ENCODE measurements at regions not wholly inside any gene's neighbourhood (a gene's known extent, or its start where the extent isn't known, plus 50 kb on each side); places are given as distances from the start of the nearest gene placed in this dataset.

DNA sequence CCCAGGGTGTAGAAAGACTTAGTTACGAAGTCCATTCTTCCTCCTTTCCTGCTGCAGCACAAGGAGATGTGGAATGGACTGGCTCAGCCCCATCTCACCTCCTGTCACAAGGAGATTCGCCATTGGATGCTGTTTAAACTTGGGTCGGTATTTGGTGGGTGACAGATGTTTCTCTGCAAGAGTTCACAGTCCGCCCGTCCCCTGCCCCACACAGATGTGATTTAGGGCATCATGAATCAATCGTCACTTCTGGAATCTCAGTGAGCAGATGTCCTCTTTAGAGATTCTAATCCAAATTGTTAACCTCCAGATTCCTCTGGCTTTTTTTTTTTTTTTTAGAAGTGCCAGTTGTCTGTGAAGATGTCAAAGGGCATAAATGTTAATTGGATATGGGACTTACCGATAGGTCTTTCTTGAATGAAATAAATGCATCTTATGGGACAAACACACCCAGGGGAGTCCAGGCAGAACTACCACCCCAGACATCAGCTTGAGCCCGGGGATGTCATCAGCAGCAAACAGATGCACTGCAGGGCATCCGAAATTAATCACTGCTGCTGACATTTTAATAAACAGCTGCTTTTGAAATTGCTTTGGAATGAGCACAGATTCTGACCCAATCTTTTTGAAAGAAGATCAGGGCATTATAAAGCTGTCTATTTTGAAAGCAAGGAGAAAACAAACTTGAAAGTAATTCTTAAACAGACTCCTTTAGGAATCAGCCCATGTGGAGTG is 117.6 kb upstream of the CDH4 start:
- Mint-ChIP-seq H3K27ac (no peak overlapping the region), H3K27me3 (ENCODE audit: low read depth, poor library complexity) (peaks cover 28% of the 10 kb centered on the region)
- no peak for DNase-seq

DNA sequence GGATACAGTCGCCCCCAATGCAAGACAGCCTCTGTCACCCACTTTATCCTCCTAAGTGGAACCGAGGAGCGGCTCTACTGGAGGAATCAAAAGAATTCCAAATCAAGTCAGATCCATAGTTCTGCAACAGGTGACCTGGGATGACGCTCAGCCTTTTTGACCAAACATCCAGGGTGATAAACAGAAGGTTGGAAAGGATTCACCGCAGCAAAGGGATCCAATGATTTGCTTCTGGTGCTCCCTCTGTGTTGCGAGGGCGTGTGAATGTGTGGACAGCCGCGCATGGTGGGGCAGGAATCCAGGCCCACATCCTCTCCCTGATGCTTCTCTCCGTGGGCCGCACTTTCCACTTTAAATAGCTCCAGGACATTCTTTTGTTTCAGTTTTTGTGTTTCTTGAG is 116.8 kb upstream of the CDH4 start:
- peaks cover 25% of the 10 kb centered on the region for H3K27me3 Mint-ChIP-seq (ENCODE audit: low read depth, poor library complexity)
- peak overlapping the region; percentile 68 for H3K27ac Mint-ChIP-seq
- no peak for DNase-seq
- peak overlapping the region; percentile 58 for H3K4me3 Mint-ChIP-seq
- no peaks in the 10 kb centered on the region for H3K9me3 Mint-ChIP-seq
- H3K36me3 Mint-ChIP-seq (ENCODE audit: low read depth), result no peaks in the 10 kb centered on the region
- TF ChIP-seq, protein P1, sequence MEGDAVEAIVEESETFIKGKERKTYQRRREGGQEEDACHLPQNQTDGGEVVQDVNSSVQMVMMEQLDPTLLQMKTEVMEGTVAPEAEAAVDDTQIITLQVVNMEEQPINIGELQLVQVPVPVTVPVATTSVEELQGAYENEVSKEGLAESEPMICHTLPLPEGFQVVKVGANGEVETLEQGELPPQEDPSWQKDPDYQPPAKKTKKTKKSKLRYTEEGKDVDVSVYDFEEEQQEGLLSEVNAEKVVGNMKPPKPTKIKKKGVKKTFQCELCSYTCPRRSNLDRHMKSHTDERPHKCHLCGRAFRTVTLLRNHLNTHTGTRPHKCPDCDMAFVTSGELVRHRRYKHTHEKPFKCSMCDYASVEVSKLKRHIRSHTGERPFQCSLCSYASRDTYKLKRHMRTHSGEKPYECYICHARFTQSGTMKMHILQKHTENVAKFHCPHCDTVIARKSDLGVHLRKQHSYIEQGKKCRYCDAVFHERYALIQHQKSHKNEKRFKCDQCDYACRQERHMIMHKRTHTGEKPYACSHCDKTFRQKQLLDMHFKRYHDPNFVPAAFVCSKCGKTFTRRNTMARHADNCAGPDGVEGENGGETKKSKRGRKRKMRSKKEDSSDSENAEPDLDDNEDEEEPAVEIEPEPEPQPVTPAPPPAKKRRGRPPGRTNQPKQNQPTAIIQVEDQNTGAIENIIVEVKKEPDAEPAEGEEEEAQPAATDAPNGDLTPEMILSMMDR (IDR thresholded peaks at IDR 0.05), result no peak
- peaks cover 92% of the 10 kb centered on the region for H3K4me1 Mint-ChIP-seq

More for the DNA sequence above, 117.6 kb upstream of the CDH4 start:
- no peak overlapping the region for H3K4me3 Mint-ChIP-seq
- no peaks in the 10 kb centered on the region for H3K9me3 Mint-ChIP-seq
- H3K4me1 Mint-ChIP-seq, result peaks cover 91% of the 10 kb centered on the region
- no peaks in the 10 kb centered on the region for H3K36me3 Mint-ChIP-seq (ENCODE audit: low read depth)
- TF ChIP-seq, protein P1 (IDR thresholded peaks at IDR 0.05), result no peak

DNA sequence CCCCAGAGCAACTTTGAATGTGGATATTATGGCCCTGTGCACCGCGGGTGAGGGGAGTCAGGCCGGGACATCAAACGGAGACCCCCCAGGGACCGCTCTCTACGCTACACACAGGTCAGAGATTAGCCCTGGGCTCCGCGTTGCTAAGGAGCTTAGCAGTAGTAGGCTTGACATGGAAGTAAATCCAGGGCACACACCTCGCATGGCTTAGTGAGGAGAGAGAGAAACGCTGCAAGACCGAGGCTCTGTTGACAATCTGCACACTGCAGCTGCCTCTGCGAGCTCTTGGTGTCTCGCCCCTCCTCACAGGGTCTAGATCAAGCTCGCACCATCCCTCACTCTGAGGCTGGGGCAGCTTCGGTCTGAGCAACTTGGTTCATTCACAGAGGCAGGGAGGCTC is 116.1 kb upstream of the CDH4 start:
- peak; percentile 63 for DNase-seq
- H3K27ac Mint-ChIP-seq, result peak overlapping the region; percentile 68
- H3K27me3 Mint-ChIP-seq (ENCODE audit: low read depth, poor library complexity), result peaks cover 18% of the 10 kb centered on the region
- peak overlapping the region; percentile 58 for H3K4me3 Mint-ChIP-seq
- H3K36me3 Mint-ChIP-seq (ENCODE audit: low read depth), result no peaks in the 10 kb centered on the region
- TF ChIP-seq, protein P1 (IDR thresholded peaks at IDR 0.05), result no peak
- H3K4me1 Mint-ChIP-seq, result peaks cover 88% of the 10 kb centered on the region
- no peaks in the 10 kb centered on the region for H3K9me3 Mint-ChIP-seq

- TF ChIP-seq, protein P1 (IDR thresholded peaks at IDR 0.05), result no peak
- Mint-ChIP-seq H3K27ac (no peak overlapping the region), H3K36me3 (ENCODE audit: low read depth) (no peaks in the 10 kb centered on the region), H3K27me3 (ENCODE audit: low read depth, poor library complexity) (peaks cover 16% of the 10 kb centered on the region), H3K4me3 (no peak overlapping the region), H3K9me3 (no peaks in the 10 kb centered on the region), H3K4me1 (peaks cover 70% of the 10 kb centered on the region)
- DNase-seq, result no peak
These were observed 113.5 kb upstream of the CDH4 start for GRCh38 chr20:61138566-61138965.

GRCh38 chr20:61139031-61139430 is 113.0 kb upstream of the CDH4 start:
- Mint-ChIP-seq H3K27me3 (ENCODE audit: low read depth, poor library complexity) (peaks cover 18% of the 10 kb centered on the region), H3K36me3 (ENCODE audit: low read depth) (no peaks in the 10 kb centered on the region), H3K27ac (no peak overlapping the region), H3K4me3 (no peak overlapping the region), H3K9me3 (no peaks in the 10 kb centered on the region), H3K4me1 (peaks cover 66% of the 10 kb centered on the region)
- TF ChIP-seq, protein P1 (IDR thresholded peaks at IDR 0.05), result no peak
- no peak for DNase-seq

- Mint-ChIP-seq H3K4me1 (peaks cover 50% of the 10 kb centered on the region), H3K27me3 (ENCODE audit: low read depth, poor library complexity) (peaks cover 25% of the 10 kb centered on the region), H3K9me3 (peaks cover 4% of the 10 kb centered on the region), H3K27ac (no peak overlapping the region), H3K36me3 (ENCODE audit: low read depth) (no peaks in the 10 kb centered on the region), H3K4me3 (no peak overlapping the region)
- no peak for DNase-seq
- TF ChIP-seq, protein P1 (IDR thresholded peaks at IDR 0.05), result no peak
These were observed 111.5 kb upstream of the CDH4 start for GRCh38 chr20:61140576-61140975.
